ENCODE measurements at regions not wholly inside any gene's neighbourhood (a gene's known extent, or its start where the extent isn't known, plus 50 kb on each side); places are given as distances from the start of the nearest gene placed in this dataset.
"Not testable (repeated sequence)": the region's sequence is repeated elsewhere in the genome, so short reads cannot be mapped to it uniquely, and the experiment has no call there.

- DNase-seq (ENCODE audit: low spot score): no peak
These were observed 242.7 kb upstream of the STT3B start for GRCh38 chr3:31290046-31290445.

DNA sequence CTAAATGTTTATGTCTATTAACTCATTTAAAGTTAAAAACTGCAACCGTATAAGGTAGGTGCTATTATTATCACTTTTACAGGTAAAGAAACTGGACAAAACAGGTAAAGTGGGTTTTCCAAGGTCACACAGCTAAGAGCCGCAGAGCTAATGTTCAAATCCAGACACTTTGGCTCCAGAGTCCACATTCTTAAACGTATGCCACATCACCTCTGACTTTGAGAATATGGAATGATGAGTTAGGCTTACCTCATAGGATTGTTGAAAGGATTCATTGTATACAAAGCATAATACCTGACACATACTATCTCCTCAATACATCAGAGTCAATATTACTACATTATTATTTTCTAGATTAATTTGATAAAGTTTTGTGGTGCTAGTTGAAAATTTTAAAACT, 240.9 kb upstream of the STT3B start:
- DNase-seq (ENCODE audit: low spot score): no peak

DNA sequence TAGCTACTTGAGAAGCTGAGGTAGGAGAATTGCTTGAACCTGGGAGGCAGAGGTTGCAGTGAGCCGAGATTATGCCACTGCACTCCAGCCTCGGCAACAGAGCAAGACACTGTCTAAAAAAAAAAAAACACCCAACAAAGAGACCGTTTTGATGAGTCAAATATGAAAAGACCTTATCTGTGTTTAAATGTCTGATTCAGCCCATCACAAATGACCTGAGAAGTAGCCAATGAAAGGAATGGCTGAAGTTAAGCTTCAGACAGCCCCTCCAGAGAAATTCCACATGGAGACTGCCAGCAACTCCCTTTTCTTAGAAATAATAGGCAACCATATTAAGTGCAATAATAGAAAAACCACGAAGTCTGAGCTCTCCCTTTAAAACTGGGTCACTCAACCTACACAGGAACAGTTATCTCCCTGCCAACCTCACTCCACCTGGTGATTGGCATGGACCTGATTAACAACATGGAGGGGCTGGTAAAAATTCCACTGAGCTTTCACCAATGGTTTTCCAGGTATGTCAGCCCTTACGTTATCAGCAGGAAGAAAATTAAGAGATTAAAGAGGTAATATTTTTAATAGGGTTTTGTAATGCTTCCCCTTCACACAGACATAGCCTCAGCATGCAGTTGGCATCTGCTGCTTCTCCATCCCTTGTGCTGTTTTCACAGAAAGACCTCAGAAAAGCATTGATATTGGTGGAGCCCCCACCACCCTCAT, 238.1 kb upstream of the STT3B start:
- DNase-seq (ENCODE audit: low spot score): no peak

- no peak for DNase-seq (ENCODE audit: low spot score)
These were observed 237.5 kb upstream of the STT3B start for GRCh38 chr3:31295150-31295765.

DNA sequence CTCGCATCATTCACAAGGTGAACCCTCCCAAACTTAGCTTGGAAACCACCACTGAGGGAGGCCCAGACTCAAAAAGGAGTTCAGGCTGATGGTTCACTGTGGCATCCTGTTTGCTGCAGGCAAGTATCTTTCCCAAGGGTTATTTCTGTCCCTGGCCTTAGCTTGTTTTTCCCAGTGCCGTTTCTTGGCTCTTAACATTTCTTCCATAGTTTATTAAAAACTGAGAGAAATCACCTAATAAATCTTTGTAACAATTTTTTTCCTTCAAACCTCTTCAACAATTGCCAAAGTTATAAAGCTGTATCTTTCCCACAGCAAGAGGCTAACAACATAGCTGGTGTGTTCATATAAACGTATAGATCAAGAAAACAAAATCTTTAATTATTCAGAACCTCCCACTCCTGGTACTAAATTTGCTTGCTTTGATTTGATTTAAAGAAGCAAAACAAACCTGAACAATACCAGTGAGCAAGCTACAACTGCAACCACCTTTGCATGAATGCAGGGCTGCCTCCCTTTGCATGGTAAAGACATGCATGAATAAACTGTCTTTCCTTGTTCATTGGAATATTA, 234.9 kb upstream of the STT3B start:
- DNase-seq (ENCODE audit: low spot score): no peak

- DNase-seq (ENCODE audit: low spot score): no peak
These were observed 232.0 kb upstream of the STT3B start for GRCh38 chr3:31300456-31301443.

DNA sequence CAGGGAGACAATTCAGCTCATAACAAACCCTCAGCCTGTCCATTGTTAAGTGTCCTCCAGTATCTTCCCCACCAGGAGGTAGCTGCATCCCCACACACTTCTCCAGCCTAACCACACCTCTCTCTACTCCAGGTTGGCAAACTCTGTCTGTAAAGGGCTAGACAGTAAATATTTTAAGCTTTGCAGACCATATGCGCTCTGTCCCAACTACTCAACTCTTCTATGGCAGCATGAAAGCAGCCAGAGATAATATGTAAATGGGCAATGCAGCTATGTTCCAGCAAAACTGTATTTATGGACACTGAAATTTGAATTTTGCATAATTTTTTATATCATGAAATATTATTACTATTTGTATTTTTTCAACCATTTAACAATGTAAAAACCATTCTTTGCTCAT, 230.4 kb upstream of the STT3B start:
- DNase-seq (ENCODE audit: low spot score): no peak

DNA sequence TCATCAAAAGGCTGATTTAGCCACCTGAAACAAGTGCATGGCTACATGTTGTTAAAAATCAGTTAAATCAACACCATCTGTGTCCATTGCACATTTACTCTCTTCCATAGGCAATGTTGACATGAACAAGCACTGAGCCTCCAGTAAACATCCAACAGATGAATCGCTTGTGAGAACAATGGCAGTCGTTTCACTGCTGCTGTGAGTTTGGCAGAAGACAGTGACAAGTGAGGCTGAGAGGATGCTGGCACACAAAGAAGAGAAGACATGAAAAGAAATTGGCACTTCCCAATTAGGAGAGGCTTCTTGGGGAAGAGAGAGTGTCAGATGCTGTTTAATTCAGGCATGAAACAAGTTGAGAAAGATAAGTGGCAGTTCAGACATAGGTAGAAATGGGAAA, 227.4 kb upstream of the STT3B start:
- no peak for DNase-seq (ENCODE audit: low spot score)

- no peak for DNase-seq (ENCODE audit: low spot score)
These were observed 225.5 kb upstream of the STT3B start for GRCh38 chr3:31307131-31307785.

- no peak for DNase-seq (ENCODE audit: low spot score)
These were observed 221.2 kb upstream of the STT3B start for GRCh38 chr3:31311559-31311958.

GRCh38 chr3:31312400-31312799, 220.3 kb upstream of the STT3B start:
- no peak for DNase-seq (ENCODE audit: low spot score)

DNA sequence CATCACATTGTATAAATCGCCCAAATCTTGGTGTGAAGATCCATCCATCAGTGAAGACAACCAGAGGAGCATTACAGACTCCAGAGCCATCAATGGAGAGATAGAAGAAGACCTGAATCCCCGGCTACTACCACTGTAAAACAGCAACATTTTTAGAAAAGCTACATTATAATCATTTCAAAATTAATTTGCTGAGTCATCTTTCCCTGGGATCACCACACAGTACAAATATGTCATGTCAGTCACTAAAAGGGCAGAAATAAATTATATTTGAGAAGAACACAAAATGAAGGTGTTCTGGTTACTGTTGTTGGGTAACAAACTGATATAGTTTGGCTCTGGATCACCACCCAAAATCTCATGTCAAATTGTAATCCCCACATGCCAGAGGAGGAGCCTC, 218.5 kb upstream of the STT3B start:
- no peak for DNase-seq (ENCODE audit: low spot score)

DNA sequence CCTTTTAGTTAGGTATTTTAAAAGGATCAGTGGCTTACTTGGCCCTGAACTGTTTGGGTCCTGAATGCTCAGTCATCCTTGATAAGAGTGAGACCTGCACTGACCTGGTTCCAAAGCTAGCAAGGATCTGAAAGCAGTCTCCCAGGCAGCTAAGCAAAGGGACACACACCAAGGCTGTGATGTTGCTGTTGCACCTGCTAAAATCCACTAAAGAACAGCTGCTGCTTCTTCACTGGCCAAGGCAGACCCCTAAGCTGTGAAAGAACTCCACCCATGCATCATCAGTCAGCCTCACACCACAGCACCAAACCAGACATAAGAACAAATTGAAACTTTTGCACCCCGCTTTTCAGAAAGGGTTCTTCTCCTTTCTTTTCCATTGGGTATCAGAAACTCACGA, 213.4 kb upstream of the STT3B start:
- DNase-seq (ENCODE audit: low spot score): no peak

DNA sequence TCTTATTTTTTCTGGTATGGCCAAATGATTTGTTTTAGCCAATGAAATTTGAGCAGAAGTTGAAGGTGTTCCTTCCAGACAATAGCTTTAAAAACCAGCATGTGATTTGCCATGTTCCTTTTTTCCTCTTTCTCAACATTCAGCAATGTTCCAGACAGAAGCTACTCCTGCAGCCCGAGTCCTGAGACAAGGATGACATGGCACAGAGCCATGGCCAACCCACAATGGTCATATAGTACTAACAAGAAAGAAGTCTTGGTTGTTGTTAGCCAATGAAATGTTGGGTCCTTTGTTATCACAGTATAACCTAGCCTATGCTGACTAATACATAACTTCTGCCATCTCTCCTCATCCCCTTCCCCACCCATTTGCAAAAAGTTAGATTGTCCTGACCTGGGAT, 211.1 kb upstream of the STT3B start:
- no peak for DNase-seq (ENCODE audit: low spot score)

- no peak for DNase-seq (ENCODE audit: low spot score)
These were observed 210.3 kb upstream of the STT3B start for GRCh38 chr3:31322460-31322859.

DNA sequence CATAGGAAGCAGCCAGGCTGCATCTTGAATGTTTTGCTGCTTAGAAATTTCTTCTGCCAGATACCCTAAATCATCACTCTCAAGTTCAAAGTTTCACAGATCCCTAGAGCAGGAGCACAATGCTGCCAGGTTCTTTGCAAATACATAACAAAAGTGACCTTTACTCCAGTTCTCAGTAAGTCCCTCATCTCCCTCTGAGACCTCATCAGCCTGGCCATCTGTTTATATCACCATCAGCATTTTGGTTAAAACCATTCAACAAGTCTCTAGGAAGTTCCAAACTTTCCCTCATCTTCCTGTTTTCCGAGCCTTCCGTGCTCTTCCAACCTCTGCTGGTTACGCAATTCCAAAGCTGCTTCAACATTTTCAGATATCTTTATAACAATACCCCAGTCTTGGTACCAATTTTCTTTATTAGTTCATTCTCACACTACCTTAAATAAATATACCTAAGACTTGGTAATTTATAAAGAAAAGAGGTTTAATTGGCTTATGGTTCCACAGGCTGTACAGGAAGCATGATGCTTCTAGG, 204.8 kb upstream of the STT3B start:
- DNase-seq (ENCODE audit: low spot score): not testable (repeated sequence)

DNA sequence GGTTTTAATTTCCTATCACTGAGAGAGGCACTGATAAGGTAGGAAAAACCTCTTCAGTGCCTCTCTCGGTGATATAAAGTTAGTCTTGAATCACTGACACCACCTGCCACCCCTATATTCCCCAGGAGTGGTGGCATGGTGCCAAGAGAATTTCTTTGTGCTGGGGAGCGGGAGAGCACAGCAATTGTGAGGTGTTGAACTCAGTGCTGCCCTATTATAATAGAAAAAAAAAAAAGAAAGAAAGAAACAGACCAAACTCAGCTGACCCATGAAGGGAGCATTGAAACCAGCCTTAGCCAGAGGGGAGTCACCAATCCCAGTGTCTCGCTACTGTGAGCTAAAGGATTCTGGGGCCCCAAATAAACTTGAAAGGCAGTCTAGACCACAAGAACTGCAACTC, 201.4 kb upstream of the STT3B start:
- no peak for DNase-seq (ENCODE audit: low spot score)

DNA sequence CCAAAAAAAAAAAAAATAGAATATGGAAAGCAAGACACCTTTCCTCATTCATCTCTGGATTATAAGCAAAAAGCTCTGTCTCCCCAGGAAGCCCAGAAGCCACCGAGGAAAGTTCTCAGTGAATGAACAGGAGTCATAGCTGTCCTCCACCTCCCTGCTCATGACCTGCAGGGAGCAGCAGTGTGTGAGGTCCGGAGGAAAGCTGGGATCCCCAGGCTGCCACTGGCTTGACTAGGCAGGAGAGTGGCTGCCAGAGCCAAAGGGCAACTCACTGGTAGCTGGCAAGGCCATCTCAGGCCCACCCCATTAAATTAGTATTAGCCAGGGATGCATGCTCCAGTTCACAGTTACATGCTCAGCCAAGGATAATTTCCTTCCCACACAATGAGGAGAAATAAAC, 191.6 kb upstream of the STT3B start:
- DNase-seq (ENCODE audit: low spot score): no peak

DNA sequence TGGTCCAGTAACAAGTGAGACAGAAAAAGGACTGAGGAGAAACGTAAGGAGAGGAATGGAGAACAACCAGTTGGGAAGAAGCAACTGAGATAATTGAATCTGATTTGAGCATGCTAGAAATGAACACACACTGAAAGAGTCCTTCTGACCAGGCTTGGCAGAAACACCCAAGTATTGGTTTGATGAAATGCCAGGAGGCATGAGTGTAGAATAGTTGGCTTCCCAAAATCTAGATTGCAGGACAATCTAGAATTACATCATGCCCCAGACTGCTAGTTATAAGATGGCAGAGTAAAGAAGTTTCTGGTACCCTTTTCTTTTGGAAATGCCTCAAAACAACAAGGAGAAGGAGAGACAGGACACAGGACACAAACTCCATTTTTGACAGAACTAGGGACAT, 189.7 kb upstream of the STT3B start:
- DNase-seq (ENCODE audit: low spot score): no peak

DNA sequence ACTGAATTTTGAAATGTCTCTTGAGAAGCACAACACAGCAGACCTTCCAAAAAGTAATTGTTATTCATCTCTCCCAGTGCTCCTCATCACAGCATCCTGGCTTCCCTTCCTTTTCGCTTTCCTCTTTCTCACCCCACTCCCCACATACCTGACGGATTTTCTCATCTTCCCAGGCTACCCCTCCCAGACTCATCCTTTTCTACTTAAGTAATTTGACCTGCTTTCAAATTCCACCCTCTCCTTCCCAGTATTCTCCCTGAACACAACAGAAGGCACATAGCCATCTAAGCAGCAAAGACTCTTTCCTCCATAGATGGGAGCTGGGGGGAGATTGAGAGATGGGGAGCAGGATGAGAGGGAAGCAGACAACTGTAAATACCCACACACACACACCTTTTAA, 187.1 kb upstream of the STT3B start:
- no peak for DNase-seq (ENCODE audit: low spot score)

DNA sequence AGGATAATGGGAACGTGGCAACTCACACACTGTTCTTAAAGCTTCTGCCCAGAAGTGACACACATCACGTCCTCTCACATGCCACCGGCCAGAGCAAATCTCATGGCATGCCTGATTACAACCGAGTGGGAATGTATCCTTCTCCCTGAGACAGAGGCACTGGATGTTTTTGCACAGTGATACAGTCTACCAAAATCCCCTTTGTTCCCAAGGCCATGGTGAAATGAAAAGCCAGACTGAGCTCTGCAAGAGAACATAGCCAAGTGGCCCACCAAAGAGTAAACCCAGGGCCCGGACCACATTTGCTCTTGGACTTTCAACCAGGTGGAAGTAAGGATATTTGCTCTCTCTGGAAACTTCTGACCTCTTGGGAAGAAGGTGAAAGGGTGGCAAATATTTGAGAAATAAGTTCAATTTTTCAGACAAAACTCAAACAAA, 186.2 kb upstream of the STT3B start:
- no peak for DNase-seq (ENCODE audit: low spot score)

Data from CD4-positive, alpha-beta T cell treated with Interleukin-2 at 100 ng/mL for 4 hours (primary cell).